ENCODE measurements at regions not wholly inside any gene's neighbourhood (a gene's known extent, or its start where the extent isn't known, plus 50 kb on each side); places are given as distances from the start of the nearest gene placed in this dataset.
A peak's percentile ranks its signal among the peaks of the same experiment; 100 is the strongest.

DNA sequence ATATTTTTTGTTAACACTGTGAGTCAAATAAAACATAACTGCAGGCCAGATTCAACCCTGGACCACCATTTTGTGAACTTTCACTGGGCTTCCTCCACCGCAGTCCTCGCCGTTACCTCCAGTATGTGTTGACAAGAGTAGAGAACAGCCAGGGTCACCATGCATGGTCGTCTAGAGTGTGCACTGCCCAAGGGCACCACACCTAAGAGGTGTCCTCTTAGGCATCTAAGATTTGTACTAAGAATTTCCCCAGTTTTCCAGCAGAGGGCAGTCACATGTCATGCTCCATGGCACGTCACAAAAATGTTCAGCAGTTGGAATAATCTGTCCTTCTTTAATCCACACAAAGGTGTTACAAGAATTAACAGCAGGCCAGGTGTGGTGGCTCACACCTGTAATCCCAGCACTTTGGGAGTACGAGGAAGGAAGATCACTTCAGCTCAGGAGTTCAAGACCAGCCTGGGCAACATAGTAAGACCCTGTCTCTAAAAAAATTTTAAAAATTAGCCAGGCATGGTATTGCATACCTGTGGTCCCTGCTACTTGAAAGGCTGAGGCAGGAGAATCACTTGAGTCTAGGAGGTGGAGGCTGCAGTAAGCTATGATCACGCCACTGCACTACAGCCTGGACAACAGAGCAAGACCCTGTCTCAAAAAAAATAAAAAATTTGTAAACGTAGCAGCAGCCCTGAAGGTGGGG lies 71.2 kb upstream of the FOXK1 start:
- TF ChIP-seq, protein P1, sequence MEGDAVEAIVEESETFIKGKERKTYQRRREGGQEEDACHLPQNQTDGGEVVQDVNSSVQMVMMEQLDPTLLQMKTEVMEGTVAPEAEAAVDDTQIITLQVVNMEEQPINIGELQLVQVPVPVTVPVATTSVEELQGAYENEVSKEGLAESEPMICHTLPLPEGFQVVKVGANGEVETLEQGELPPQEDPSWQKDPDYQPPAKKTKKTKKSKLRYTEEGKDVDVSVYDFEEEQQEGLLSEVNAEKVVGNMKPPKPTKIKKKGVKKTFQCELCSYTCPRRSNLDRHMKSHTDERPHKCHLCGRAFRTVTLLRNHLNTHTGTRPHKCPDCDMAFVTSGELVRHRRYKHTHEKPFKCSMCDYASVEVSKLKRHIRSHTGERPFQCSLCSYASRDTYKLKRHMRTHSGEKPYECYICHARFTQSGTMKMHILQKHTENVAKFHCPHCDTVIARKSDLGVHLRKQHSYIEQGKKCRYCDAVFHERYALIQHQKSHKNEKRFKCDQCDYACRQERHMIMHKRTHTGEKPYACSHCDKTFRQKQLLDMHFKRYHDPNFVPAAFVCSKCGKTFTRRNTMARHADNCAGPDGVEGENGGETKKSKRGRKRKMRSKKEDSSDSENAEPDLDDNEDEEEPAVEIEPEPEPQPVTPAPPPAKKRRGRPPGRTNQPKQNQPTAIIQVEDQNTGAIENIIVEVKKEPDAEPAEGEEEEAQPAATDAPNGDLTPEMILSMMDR (IDR thresholded peaks at IDR 0.05; ENCODE audit: low read depth, low read length) = peak; percentile 73
- Histone ChIP-seq H3K4me3 (ENCODE audit: low read depth, low read length) (no peak overlapping the region), H3K36me3 (no peaks in the 10 kb centered on the region), H3K27me3 (ENCODE audit: insufficient read depth, low read depth, severe bottlenecking) (no peaks in the 10 kb centered on the region), H3K9me3 (ENCODE audit: severe bottlenecking) (no peaks in the 10 kb centered on the region), H3K27ac (no peak overlapping the region)
- DNase-seq = peak; percentile 62

DNA sequence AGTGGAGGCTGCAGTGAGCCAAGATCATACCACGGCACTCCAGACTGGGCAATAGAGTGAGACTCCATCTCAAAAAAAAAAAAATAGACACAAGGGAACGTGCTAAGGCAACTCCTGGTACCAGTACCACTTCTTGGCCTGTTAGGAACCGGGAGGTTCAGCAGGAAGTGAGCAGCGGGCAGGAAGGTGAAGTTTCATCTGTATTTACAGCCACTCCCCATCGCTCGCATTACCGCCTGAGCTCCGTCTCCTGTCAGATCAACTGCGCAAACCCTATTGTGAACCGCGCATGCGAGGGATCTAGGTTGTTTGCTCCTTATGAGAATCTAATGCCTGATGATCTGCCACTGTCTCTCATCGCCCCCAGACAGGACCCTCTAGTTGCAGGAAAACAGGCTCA lies 69.9 kb upstream of the FOXK1 start:
- Histone ChIP-seq H3K27ac (no peak overlapping the region), H3K9me3 (ENCODE audit: severe bottlenecking) (no peaks in the 10 kb centered on the region), H3K27me3 (ENCODE audit: insufficient read depth, low read depth, severe bottlenecking) (no peaks in the 10 kb centered on the region), H3K36me3 (no peaks in the 10 kb centered on the region), H3K4me3 (ENCODE audit: low read depth, low read length) (no peak overlapping the region)
- TF ChIP-seq, protein P1 (IDR thresholded peaks at IDR 0.05; ENCODE audit: low read depth, low read length) = no peak
- DNase-seq = no peak

DNA sequence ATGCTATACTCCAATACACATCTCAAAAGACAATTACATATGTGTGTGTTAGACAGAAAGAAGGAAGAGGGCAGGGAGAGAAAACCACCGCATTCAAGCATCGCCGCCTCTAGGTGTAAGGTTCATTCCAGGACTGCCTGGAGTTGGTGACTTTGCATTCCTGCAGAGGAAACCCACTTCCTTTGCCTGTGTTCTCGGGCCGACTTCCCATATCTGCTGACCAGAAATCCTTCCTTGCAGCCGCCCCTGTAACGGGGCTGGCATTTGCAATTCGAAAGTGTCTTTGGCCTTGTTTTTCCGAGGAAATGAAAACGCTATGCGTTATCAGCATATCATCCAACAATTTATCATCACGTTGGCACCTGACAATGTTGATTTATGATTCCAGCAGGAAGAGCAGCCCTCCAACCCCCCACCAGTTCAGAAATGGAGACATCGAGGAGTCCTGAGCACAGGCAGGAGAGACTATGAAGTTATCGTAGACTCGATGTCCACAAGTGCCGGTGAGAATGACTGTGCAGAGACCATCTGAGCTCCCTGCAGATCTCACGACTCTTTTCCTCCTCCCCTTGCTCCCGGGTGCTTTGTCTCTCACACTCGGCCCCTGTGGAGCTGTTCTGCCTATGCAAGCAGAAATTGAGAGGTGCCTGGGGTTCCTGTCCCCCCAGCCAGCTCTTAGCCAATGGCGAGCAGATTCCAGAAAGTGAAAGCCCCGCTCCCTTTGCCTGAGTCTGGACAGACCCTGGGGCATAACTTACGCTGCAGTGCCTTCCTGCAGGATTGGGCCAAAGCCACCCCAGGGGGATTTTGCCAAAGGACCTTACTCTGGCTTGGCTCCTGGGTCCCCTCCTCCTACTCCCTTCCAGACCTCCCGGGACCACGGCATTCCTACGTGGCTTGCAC lies 68.9 kb upstream of the FOXK1 start:
- Histone ChIP-seq H3K27ac (no peak overlapping the region), H3K36me3 (no peaks in the 10 kb centered on the region), H3K4me3 (ENCODE audit: low read depth, low read length) (no peak overlapping the region), H3K9me3 (ENCODE audit: severe bottlenecking) (no peaks in the 10 kb centered on the region), H3K27me3 (ENCODE audit: insufficient read depth, low read depth, severe bottlenecking) (no peaks in the 10 kb centered on the region)
- DNase-seq = no peak
- TF ChIP-seq, protein P1 (IDR thresholded peaks at IDR 0.05; ENCODE audit: low read depth, low read length) = no peak

DNA sequence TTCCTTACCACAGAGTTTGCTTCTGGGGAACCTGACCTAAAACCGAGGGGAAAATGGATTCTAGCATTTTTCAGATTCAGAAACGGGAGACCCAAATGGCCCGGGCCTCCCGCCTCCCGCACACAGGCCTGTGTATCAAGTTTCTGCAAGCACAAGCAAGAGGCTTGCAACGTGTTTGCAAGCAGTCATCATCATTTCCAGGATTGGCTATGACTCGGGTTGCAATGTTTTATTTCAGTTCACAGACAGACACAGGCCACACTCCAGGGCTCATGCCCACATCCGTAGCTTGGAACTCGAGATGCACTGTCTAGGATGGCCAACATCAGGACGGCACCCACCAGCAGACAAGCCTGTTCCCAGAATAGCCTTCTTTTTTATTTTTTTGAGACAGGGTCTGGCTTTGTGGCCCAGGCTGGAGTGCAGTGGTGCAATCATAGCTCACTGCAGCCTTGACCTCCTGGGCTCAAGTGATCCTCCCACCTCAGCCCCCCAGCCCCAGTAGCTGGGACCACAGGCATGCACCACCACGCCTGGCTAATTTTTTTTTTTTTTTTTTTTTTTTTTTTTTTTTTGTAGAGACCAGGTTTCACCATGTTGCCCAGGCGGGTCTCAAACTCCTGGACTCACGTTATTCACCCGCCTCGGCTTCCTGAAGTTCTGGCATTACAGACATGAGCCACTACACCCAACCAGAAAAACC lies 68.1 kb upstream of the FOXK1 start:
- Histone ChIP-seq H3K9me3 (ENCODE audit: severe bottlenecking) (no peaks in the 10 kb centered on the region), H3K4me3 (ENCODE audit: low read depth, low read length) (no peak overlapping the region), H3K36me3 (no peaks in the 10 kb centered on the region), H3K27me3 (ENCODE audit: insufficient read depth, low read depth, severe bottlenecking) (no peaks in the 10 kb centered on the region), H3K27ac (no peak overlapping the region)
- TF ChIP-seq, protein P1 (IDR thresholded peaks at IDR 0.05; ENCODE audit: low read depth, low read length) = no peak
- DNase-seq = no peak

DNA sequence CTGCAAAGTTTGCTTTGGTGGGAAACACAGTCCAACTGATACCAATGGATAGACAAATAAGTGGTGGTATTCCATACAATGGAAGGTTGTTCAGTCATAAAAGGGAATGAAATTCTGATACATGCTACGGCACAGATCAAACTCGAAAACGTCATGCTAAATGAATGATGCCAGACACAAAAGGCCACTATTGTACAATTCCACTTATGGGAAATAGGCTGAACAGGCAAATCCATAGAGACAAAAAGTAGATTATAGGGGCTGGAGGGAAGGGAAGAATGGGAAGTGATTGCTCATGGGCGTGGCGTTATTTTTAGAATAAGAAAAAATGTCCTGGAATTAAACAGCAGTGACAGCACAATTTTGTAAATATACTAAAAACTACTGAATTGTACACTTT lies 66.0 kb upstream of the FOXK1 start:
- TF ChIP-seq, protein P1 (IDR thresholded peaks at IDR 0.05; ENCODE audit: low read depth, low read length) = no peak
- no peak overlapping the region for H3K4me3 ChIP-seq (ENCODE audit: low read depth, low read length)
- no peaks in the 10 kb centered on the region for H3K9me3 ChIP-seq (ENCODE audit: severe bottlenecking)
- no peak overlapping the region for H3K27ac ChIP-seq
- H3K36me3 ChIP-seq = no peaks in the 10 kb centered on the region
- DNase-seq = no peak
- no peaks in the 10 kb centered on the region for H3K27me3 ChIP-seq (ENCODE audit: insufficient read depth, low read depth, severe bottlenecking)
